ENCODE measurements at regions not wholly inside any gene's neighbourhood (a gene's known extent, or its start where the extent isn't known, plus 50 kb on each side); places are given as distances from the start of the nearest gene placed in this dataset.

DNA sequence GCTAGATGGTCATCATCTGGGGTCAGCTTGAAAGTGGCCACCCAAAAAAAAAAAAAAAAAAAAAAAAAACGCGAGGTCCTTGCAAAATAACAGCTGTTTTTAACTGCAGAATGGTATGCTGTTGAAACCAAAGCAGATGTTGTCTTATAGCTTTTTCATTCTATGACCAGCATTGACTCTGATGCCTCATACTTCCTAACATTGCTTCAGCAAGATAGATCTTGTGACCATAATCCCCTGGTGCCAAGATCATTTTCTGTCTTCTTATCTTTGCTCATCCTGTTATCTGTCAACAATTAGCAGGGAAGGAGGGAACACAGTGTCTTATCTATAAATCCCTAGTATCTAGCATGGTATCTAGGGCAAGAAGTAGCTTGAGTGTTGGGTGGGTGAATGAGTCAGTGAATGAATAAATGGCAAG lies 181.5 kb downstream of the PLPP3 start:
- no peaks in the 10 kb centered on the region for H3K36me3 ChIP-seq (replicated peaks in 1 of 2; ENCODE audit: control insufficient read depth in 1 of 2, insufficient read depth in 2 of 2, low read length in 2 of 2)
- H3K27me3 ChIP-seq (ENCODE audit: control insufficient read depth in 1 of 2, insufficient read depth in 2 of 2, low read length in 2 of 2), result no peaks in the 10 kb centered on the region
- no peaks in the 10 kb centered on the region for H4K20me1 ChIP-seq (ENCODE audit: insufficient read depth, low read length)
- H3K4me1 ChIP-seq (ENCODE audit: insufficient read depth, low read length), result no peaks in the 10 kb centered on the region; the same call in 1 of the 2 replicates
- no TSS peak for BruUV-seq (replicated peaks)
- FAIRE-seq (no peak), DNase-seq (ENCODE audit: low spot score) (no peak), ATAC-seq (no peak)
- CTCF ChIA-PET (ENCODE audit: low intra/inter-chr PET ratio, low total read pairs), result no interaction called here
- no peak overlapping the region for H3K27ac ChIP-seq (ENCODE audit: extremely low read length, insufficient read depth, low read length)
- H2AFZ ChIP-seq (ENCODE audit: low read length), result no peak overlapping the region
- no peak overlapping the region for H3K9ac ChIP-seq (ENCODE audit: insufficient read depth, low read depth, low read length)
- POLR2A ChIA-PET, result no interaction called here
- no peak overlapping the region for H3K4me3 ChIP-seq (replicated peaks in 1 of 3; ENCODE audit: insufficient read depth in 1 of 3, low read depth in 2 of 3, low read length in 3 of 3)
- in situ Hi-C loops (cut with HindIII; ENCODE audit: extremely low pct_ligation_motif_present, low pct_unique_long_range_greater_than_20kb), result no loop called here
- intact Hi-C loops (cut with micrococcal nuclease; ENCODE audit: unreplicated experiment), result no loop called here
- no peak for TF ChIP-seq ZNF318 (CRISPR knock-in tag; IDR thresholded peaks at IDR 0.05)
- no peak for TF ChIP-seq GABPA (IDR thresholded peaks at IDR 0.05; ENCODE audit: low read depth, low read length)
- TF ChIP-seq GABPA (CRISPR knock-in tag; IDR thresholded peaks at IDR 0.05; ENCODE audit: low read depth), result no peak
- no peak for TF ChIP-seq DMAP1 (CRISPR knock-in tag; IDR thresholded peaks at IDR 0.05)
- no peak for TF ChIP-seq ZFP36L1 (CRISPR knock-in tag; IDR thresholded peaks at IDR 0.05)
- TF ChIP-seq, protein P1, sequence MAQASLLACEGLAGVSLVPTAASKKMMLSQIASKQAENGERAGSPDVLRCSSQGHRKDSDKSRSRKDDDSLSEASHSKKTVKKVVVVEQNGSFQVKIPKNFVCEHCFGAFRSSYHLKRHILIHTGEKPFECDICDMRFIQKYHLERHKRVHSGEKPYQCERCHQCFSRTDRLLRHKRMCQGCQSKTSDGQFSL (CRISPR knock-in tag; IDR thresholded peaks at IDR 0.05), result no peak
- no peak for TF ChIP-seq STAT5B (CRISPR knock-in tag; IDR thresholded peaks at IDR 0.05)
- no peak for TF ChIP-seq NONO (IDR thresholded peaks at IDR 0.05)
- no peak for TF ChIP-seq NONO (CRISPR knock-in tag; conservative IDR thresholded peaks at IDR 0.05)
- TF ChIP-seq, protein P2, sequence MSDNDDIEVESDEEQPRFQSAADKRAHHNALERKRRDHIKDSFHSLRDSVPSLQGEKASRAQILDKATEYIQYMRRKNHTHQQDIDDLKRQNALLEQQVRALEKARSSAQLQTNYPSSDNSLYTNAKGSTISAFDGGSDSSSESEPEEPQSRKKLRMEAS (IDR thresholded peaks at IDR 0.05), result no peak
- 40% methylated on average over 2 of the region's 2 CpGs for WGBS (ENCODE audit: low lambda C conversion rate)
- no peak overlapping the region for H3K4me2 ChIP-seq (ENCODE audit: low read depth, low read length)
- no peaks in the 10 kb centered on the region for H3K9me3 ChIP-seq (ENCODE audit: low read length)
- H3K79me2 ChIP-seq (ENCODE audit: insufficient read depth, low read length), result no peaks in the 10 kb centered on the region
